Endothelial cell of umbilical vein (primary cell): ENCODE measurements at regions not wholly inside any gene's neighbourhood (a gene's known extent, or its start where the extent isn't known, plus 50 kb on each side); places are given as distances from the start of the nearest gene placed in this dataset.

Experiments used
- BruUV-seq: library from RNA; stranded (reverse); fragments of 400-500 nt; replicated peaks from 2 replicates; lab custom pipeline; 2021; lab: Mats Ljungman, UMichigan
- CTCF ChIA-PET: fragments of 300-600, 350-600 bp; sonication (Branson Sonifier 250); formaldehyde crosslinking; loops from one replicate; lab custom pipeline; 2021; ENCODE audit warnings: antibody characterized with exemption, inconsistent platforms; lab: Charles Lee
- POLR2A ChIA-PET: fragments of 300-600, 350-600 bp; sonication (Branson Sonifier 250); formaldehyde crosslinking; loops from one replicate; lab custom pipeline; 2021; ENCODE audit warnings: antibody characterized with exemption, inconsistent platforms; lab: Charles Lee
- DNase-seq: peaks from one replicate; pipeline ENCODE4 v3.0.0-alpha.2; 2011; ENCODE audit warnings: low read depth, low spot score
- FAIRE-seq: peaks from 2 replicates; lab custom pipeline; 2011; peaks lifted over from hg19 to GRCh38; lab: Jason Lieb, UNC
- H2AFZ ChIP-seq: 2 replicates; pipeline ENCODE4 v1.6.0; 2012; ENCODE audit warnings: low read depth, low read length, control low read depth, inconsistent platforms
- H3K27ac ChIP-seq: 2 replicates; pipeline ENCODE4 v1.5.1; 2011; ENCODE audit warnings: low read depth, mild to moderate bottlenecking, control low read depth, low read length, moderate library complexity; ENCODE audit not compliant: insufficient read depth
- H3K27me3 ChIP-seq, 2 experiments: 2 replicates each; pipeline versions ENCODE4 v1.6.0 to v1.6.1; 2011; ENCODE audit warnings: low read length in 2 of 2, mixed read lengths in 1 of 2; ENCODE audit not compliant: control insufficient read depth in 2 of 2, insufficient read depth in 2 of 2
- H3K36me3 ChIP-seq, 2 experiments: 2 replicates in 1 of 2; 3 replicates in 1 of 2; pipeline ENCODE4 v1.5.1; 2011; ENCODE audit warnings: low read length in 2 of 2, mild to moderate bottlenecking in 1 of 2, moderate library complexity in 1 of 2; ENCODE audit not compliant: control insufficient read depth in 2 of 2, insufficient read depth in 2 of 2; ENCODE audit errors: extremely low read depth in 1 of 2
- H3K4me1 ChIP-seq: 3 replicates; pipeline ENCODE4 v1.5.1; 2011; ENCODE audit warnings: mild to moderate bottlenecking, low read length; ENCODE audit not compliant: control insufficient read depth, insufficient read depth; ENCODE audit errors: extremely low read depth
- H3K4me2 ChIP-seq: 2 replicates; pipeline ENCODE4 v1.6.1; 2011; ENCODE audit warnings: low read length, control low read depth, mixed read lengths; ENCODE audit not compliant: insufficient read depth
- H3K4me3 ChIP-seq, 3 experiments: fragments of 200-600 bp in 1 of 3; sonication (generic), shearing (Covaris generic) in 1 of 3; replicated peaks in 1 of 3; 2 replicates each; pipeline ENCODE4 v1.5.1; 2011 to 2016; ENCODE audit warnings: control low read depth in 3 of 3, low read length in 3 of 3, mild to moderate bottlenecking in 2 of 3, inconsistent platforms in 1 of 3, low read depth in 1 of 3, moderate library complexity in 1 of 3; ENCODE audit not compliant: insufficient read depth in 1 of 3
- H3K79me2 ChIP-seq: 2 replicates; pipeline ENCODE4 v1.6.0; 2012; ENCODE audit warnings: low read length, inconsistent platforms; ENCODE audit not compliant: control insufficient read depth, insufficient read depth
- H3K9ac ChIP-seq: replicated peaks from 2 replicates; pipeline ENCODE3; 2011; ENCODE audit warnings: low read length, control low read depth; ENCODE audit not compliant: insufficient read depth; ENCODE audit errors: extremely low read depth
- H3K9me1 ChIP-seq: replicated peaks from 3 replicates; pipeline ENCODE4 v1.6.0; 2011; ENCODE audit warnings: mild to moderate bottlenecking, low read length; ENCODE audit not compliant: control insufficient read depth, insufficient read depth; ENCODE audit errors: extremely low read depth
- H3K9me3 ChIP-seq: replicated peaks from 2 replicates; pipeline ENCODE4 v1.5.1; 2012; ENCODE audit warnings: low read length, inconsistent platforms; ENCODE audit not compliant: control insufficient read depth, insufficient read depth
- H4K20me1 ChIP-seq: replicated peaks from 2 replicates; pipeline ENCODE3; 2011; ENCODE audit warnings: mild to moderate bottlenecking, low read length; ENCODE audit not compliant: control insufficient read depth, insufficient read depth; ENCODE audit errors: extremely low read depth
- CTCF ChIP-seq, 2 donors: IDR thresholded peaks; 1 replicate in 1 of 2; 2 replicates in 1 of 2; pipeline ENCODE4 v1.5.1; 2011; ENCODE audit warnings: low read length in 2 of 2, mild to moderate bottlenecking in 2 of 2, moderate library complexity in 2 of 2, control low read depth in 1 of 2, inconsistent platforms in 1 of 2, low read depth in 1 of 2; ENCODE audit not compliant: insufficient read depth in 1 of 2; ENCODE audit errors: extremely low read depth in 1 of 2
- EZH2 ChIP-seq: IDR thresholded peaks from 2 replicates; pipeline ENCODE4 v1.6.1; 2012; ENCODE audit warnings: borderline replicate concordance, low read depth, mild to moderate bottlenecking, moderate library complexity, low read length, inconsistent platforms; ENCODE audit not compliant: severe bottlenecking
- FOS ChIP-seq: IDR thresholded peaks from 2 replicates; pipeline ENCODE4 v1.6.1; 2011; ENCODE audit warnings: mild to moderate bottlenecking, low read length, moderate library complexity, borderline replicate concordance; ENCODE audit not compliant: insufficient read depth
- GATA2 ChIP-seq: IDR thresholded peaks from 2 replicates; pipeline ENCODE4 v1.7.0; 2011; ENCODE audit warnings: low read depth, mild to moderate bottlenecking, moderate library complexity, mixed read lengths, low read length; ENCODE audit not compliant: insufficient read length, insufficient read depth
- JUN ChIP-seq: IDR thresholded peaks from 2 replicates; pipeline ENCODE4 v1.6.1; 2011; ENCODE audit warnings: borderline replicate concordance, low read depth; ENCODE audit not compliant: insufficient read length, insufficient read depth
- MAX ChIP-seq: IDR thresholded peaks from 2 replicates; pipeline ENCODE4 v1.6.1; 2011; ENCODE audit not compliant: insufficient read depth, insufficient read length
- MYC ChIP-seq: IDR thresholded peaks from one replicate; pipeline ENCODE4 v1.6.1; 2011; ENCODE audit warnings: mild to moderate bottlenecking, low read depth, low read length
- POLR2A ChIP-seq: IDR thresholded peaks from 2 replicates; pipeline ENCODE4 v1.6.1; 2012; ENCODE audit warnings: low read depth, mild to moderate bottlenecking, control low read depth, low read length
- POLR2AphosphoS5 ChIP-seq: IDR thresholded peaks from 2 replicates; pipeline ENCODE4 v1.6.1; 2012; ENCODE audit warnings: low read depth, mild to moderate bottlenecking, control low read depth, low read length, moderate library complexity; ENCODE audit not compliant: insufficient read depth
- dilution Hi-C: fragments of 300-500 bp; cut with MboI; formaldehyde crosslinking; loops from one replicate; pipeline ENCODE4 v1.15.0; 2019; ENCODE audit warnings: low sequenced_read_pairs; ENCODE audit not compliant: extremely low pct_ligation_motif_present
- intact Hi-C: fragments of 100-400 bp; cut with micrococcal nuclease; formaldehyde crosslinking; loops from one replicate; pipeline ENCODE4 v1.10.0; 2022

- no peaks in the 10 kb centered on the region for H4K20me1 ChIP-seq
- no TSS peak for BruUV-seq
- no peak overlapping the region for H3K9ac ChIP-seq
- no peak overlapping the region for H3K4me3 ChIP-seq
- H2AFZ ChIP-seq: no peak overlapping the region
- no peaks in the 10 kb centered on the region for H3K9me3 ChIP-seq
- TF ChIP-seq MAX (no peak), FOS (no peak), GATA2 (no peak), MYC (no peak), POLR2AphosphoS5 (no peak), JUN (no peak), EZH2 (no peak), CTCF (IDR thresholded peaks at IDR 0.05; ENCODE audit: extremely low read depth in 1 of 2, insufficient read depth in 1 of 2, low read depth in 1 of 2, low read length in 2 of 2) (no peak), POLR2A (no peak)
- POLR2A ChIA-PET: no interaction called here
- no peaks in the 10 kb centered on the region for H3K27me3 ChIP-seq
- H3K4me1 ChIP-seq: no peaks in the 10 kb centered on the region
- no peaks in the 10 kb centered on the region for H3K36me3 ChIP-seq
- no peak overlapping the region for H3K27ac ChIP-seq
- H3K79me2 ChIP-seq: no peaks in the 10 kb centered on the region
- H3K4me2 ChIP-seq: no peak overlapping the region
- dilution Hi-C loops: no loop called here
- no peak for FAIRE-seq
- DNase-seq: no peak
- CTCF ChIA-PET: no interaction called here
- intact Hi-C loops: no loop called here
- no peaks in the 10 kb centered on the region for H3K9me1 ChIP-seq
Measured at GRCh38 chr5:130965360-130965759, 199.7 kb downstream of the HINT1 start.
